ENCODE measurements at regions not wholly inside any gene's neighbourhood (a gene's known extent, or its start where the extent isn't known, plus 50 kb on each side); places are given as distances from the start of the nearest gene placed in this dataset.

GRCh38 chr3:90016555-90016954 is 909.1 kb downstream of the EPHA3 start:
- TF ChIP-seq TSHZ2 (CRISPR knock-in tag; IDR thresholded peaks at IDR 0.05) (no peak), RARB (CRISPR knock-in tag; IDR thresholded peaks at IDR 0.05) (no peak), CSRNP3 (CRISPR knock-in tag; IDR thresholded peaks at IDR 0.05) (no peak), ZC3H10 (CRISPR knock-in tag; IDR thresholded peaks at IDR 0.05) (no peak), PATZ1 (CRISPR knock-in tag; IDR thresholded peaks at IDR 0.05; ENCODE audit: borderline replicate concordance) (no peak), ZNF565 (CRISPR knock-in tag; conservative IDR thresholded peaks at IDR 0.05; ENCODE audit: low read depth) (no peak), OSR1 (CRISPR knock-in tag; IDR thresholded peaks at IDR 0.05) (no peak), ZFP3 (CRISPR knock-in tag; IDR thresholded peaks at IDR 0.05) (no peak), ZNF70 (CRISPR knock-in tag; IDR thresholded peaks at IDR 0.05) (no peak), ISL1 (CRISPR knock-in tag; IDR thresholded peaks at IDR 0.05) (no peak), CREB5 (CRISPR knock-in tag; IDR thresholded peaks at IDR 0.05; ENCODE audit: low read depth) (no peak), GLIS3 (CRISPR knock-in tag; IDR thresholded peaks at IDR 0.05) (no peak), BACH2 (CRISPR knock-in tag; IDR thresholded peaks at IDR 0.05; ENCODE audit: borderline replicate concordance) (no peak), ARNTL (CRISPR knock-in tag; IDR thresholded peaks at IDR 0.05; ENCODE audit: borderline replicate concordance, low read depth) (no peak)

Measured in SK-N-SH treated with all-trans-retinoic acid at 6 μM for 48 hours (cell line).